BE2C (cell line): ENCODE measurements at regions not wholly inside any gene's neighbourhood (a gene's known extent, or its start where the extent isn't known, plus 50 kb on each side); places are given as distances from the start of the nearest gene placed in this dataset.

Experiments used
- DNase-seq: peaks from one replicate; pipeline ENCODE4 v3.0.0-alpha.2; 2020
- H3K27me3 ChIP-seq: fragments of 250-450 bp; sonication (Bioruptor Pico); 2 replicates; pipeline ENCODE4 v1.5.1; 2020; ENCODE audit warnings: mild to moderate bottlenecking
- H3K36me3 ChIP-seq: fragments of 250-450 bp; sonication (Bioruptor Pico); 2 replicates; pipeline ENCODE4 v1.5.1; 2020; ENCODE audit warnings: mild to moderate bottlenecking
- H3K4me1 ChIP-seq: fragments of 250-450 bp; sonication (Bioruptor Pico); 2 replicates; pipeline ENCODE4 v1.5.1; 2020
- H3K4me3 ChIP-seq: 2 replicates; pipeline ENCODE4 v1.5.1; 2011; ENCODE audit warnings: low read depth, low read length
- H3K9me3 ChIP-seq: fragments of 250-450 bp; sonication (Bioruptor Pico); 2 replicates; pipeline ENCODE4 v1.5.1; 2020
- TF ChIP-seq, protein P1 (sequence below): IDR thresholded peaks from 2 replicates; pipeline ENCODE4 v1.5.1; 2012; ENCODE audit warnings: mild to moderate bottlenecking, low read depth, low read length

DNA sequence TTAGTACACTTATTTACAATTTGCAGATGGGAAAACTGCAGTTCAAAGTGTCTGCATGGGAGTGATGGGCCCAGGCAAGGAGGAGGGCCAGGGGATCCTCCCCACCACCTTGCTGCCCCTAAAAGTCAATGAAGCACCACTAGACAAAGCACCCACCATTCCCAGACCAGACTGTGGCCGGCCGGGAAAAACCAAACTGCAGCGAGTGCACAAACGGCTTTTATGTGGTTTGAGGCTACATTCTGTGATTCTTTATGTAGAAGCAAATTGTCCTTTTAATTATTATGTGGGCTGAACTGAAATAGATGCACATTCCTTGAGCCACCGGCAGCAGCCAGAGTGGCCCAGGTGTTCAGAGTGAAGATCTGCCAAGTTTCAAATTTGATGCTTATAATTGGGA is 585.3 kb upstream of the KLF4 start:
- Histone ChIP-seq H3K4me3 (no peak overlapping the region), H3K36me3 (no peaks in the 10 kb centered on the region), H3K9me3 (no peaks in the 10 kb centered on the region), H3K4me1 (no peaks in the 10 kb centered on the region), H3K27me3 (no peaks in the 10 kb centered on the region)
- TF ChIP-seq, protein P1, sequence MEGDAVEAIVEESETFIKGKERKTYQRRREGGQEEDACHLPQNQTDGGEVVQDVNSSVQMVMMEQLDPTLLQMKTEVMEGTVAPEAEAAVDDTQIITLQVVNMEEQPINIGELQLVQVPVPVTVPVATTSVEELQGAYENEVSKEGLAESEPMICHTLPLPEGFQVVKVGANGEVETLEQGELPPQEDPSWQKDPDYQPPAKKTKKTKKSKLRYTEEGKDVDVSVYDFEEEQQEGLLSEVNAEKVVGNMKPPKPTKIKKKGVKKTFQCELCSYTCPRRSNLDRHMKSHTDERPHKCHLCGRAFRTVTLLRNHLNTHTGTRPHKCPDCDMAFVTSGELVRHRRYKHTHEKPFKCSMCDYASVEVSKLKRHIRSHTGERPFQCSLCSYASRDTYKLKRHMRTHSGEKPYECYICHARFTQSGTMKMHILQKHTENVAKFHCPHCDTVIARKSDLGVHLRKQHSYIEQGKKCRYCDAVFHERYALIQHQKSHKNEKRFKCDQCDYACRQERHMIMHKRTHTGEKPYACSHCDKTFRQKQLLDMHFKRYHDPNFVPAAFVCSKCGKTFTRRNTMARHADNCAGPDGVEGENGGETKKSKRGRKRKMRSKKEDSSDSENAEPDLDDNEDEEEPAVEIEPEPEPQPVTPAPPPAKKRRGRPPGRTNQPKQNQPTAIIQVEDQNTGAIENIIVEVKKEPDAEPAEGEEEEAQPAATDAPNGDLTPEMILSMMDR: no peak
- no peak for DNase-seq

DNA sequence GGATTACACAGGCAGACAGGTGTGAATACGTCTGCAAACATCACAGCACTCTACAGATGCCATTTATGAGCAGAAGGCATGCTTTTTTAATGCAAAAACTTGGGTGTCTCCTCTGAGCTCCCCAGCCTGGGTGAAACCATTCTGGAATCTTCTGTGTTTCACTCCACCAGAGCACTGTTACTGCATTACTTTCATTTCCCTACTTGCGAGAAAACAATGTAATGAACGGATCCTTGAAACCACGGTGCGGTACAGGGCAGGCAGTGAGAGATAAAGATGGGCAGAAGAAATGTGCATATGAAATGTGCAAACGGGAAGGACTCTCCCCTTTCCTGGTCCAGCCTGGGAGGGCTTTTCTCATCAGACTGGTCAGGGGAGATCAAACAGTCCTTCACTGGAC is 584.3 kb upstream of the KLF4 start:
- no peaks in the 10 kb centered on the region for H3K27me3 ChIP-seq
- no peaks in the 10 kb centered on the region for H3K4me1 ChIP-seq
- DNase-seq: no peak
- no peaks in the 10 kb centered on the region for H3K36me3 ChIP-seq
- TF ChIP-seq, protein P1: no peak
- H3K9me3 ChIP-seq: no peaks in the 10 kb centered on the region
- H3K4me3 ChIP-seq: no peak overlapping the region

DNA sequence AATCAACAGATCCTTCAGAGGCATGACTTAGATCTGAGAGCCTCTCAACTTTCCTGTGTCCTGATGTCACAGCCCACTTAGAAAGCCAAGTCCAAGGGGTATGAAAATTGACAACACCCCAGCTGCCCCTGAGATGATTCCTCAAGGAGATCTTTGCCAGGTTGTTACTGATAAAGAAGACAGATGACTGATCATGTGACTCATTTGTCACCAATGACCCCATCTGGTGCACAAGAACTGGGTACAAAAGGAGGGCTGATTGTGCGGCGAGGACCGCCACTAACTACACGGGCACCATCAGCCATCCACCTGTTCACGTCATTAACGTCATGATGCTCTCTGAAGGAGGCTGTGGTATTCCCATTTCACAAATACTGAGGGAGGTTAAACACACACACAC is 583.2 kb upstream of the KLF4 start:
- TF ChIP-seq, protein P1: no peak

DNA sequence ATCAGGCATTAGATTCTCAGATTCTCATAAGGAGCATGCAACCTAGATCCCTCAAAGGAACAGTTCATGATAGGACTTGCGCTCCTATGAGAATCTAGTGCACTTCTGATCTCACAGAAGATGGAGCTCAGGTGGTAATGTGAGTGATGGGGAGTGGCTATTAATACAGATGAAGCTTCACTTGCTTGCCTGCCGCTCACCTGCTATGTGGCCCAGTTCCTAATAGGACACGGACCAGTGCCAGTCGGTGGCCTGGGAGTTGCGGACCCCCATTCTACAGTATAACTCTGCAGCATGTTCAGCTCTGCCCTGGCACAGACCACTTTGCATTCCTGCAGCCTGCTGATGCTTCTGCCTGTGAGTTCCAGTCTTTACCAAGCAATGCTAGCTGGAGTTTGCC is 581.3 kb upstream of the KLF4 start:
- Histone ChIP-seq H3K27me3 (no peaks in the 10 kb centered on the region), H3K4me3 (no peak overlapping the region), H3K4me1 (no peaks in the 10 kb centered on the region), H3K36me3 (no peaks in the 10 kb centered on the region), H3K9me3 (no peaks in the 10 kb centered on the region)
- TF ChIP-seq, protein P1: no peak
- DNase-seq: no peak

More for the DNA sequence above, 583.2 kb upstream of the KLF4 start:
- H3K9me3 ChIP-seq: no peaks in the 10 kb centered on the region
- no peak overlapping the region for H3K4me3 ChIP-seq
- no peaks in the 10 kb centered on the region for H3K27me3 ChIP-seq
- no peaks in the 10 kb centered on the region for H3K36me3 ChIP-seq
- no peak for DNase-seq
- H3K4me1 ChIP-seq: no peaks in the 10 kb centered on the region

DNA sequence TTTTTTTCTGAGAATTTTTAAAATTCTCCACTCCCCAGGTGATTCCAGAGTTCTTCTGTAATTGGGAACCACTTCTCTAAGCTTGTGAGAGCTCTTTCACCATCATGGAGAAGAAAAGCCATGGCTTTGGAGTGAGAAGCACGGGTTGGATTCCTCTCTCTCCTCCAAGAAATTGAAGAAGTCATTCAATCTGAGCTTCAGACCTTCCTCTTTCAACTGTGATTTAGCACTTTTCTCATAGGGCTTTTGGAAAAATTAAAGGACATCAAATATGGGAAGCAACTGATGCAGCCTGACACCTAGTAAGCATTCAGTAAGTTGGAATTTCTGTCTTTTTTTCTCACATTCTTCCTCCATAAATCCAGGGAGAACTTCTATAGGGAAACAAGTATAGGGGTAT is 580.4 kb upstream of the KLF4 start:
- no peaks in the 10 kb centered on the region for H3K36me3 ChIP-seq
- H3K4me1 ChIP-seq: no peaks in the 10 kb centered on the region
- no peak overlapping the region for H3K4me3 ChIP-seq
- TF ChIP-seq, protein P1: no peak
- H3K27me3 ChIP-seq: no peaks in the 10 kb centered on the region
- DNase-seq: no peak
- no peaks in the 10 kb centered on the region; the same call in 1 of the 2 replicates for H3K9me3 ChIP-seq

DNA sequence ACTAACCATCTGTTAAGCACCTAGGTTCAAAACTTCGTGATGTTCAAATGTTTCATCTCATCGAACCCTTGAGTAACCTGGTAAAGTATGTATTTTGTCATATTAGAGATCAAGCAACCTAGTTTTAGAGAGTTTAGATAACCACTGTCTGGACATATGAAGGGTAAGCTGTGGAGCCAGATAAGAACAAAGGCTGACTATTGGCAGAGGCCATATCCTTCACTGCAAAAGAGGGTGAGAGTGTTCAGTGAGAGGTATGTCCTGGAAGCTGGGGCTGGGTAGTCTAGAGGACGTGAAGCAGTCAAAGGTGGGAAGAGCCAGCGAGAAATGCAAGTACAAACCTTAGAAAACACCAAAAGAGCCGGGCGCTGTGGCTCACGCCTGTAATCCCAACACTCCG is 573.1 kb upstream of the KLF4 start:
- H3K36me3 ChIP-seq: no peaks in the 10 kb centered on the region
- peaks cover under 1% of the 10 kb centered on the region; the same call in 1 of the 2 replicates for H3K4me1 ChIP-seq
- no peaks in the 10 kb centered on the region for H3K27me3 ChIP-seq
- no peaks in the 10 kb centered on the region; the same call in 1 of the 2 replicates for H3K9me3 ChIP-seq
- no peak for DNase-seq
- TF ChIP-seq, protein P1: no peak
- no peak overlapping the region for H3K4me3 ChIP-seq
